ENCODE measurements at regions not wholly inside any gene's neighbourhood (a gene's known extent, or its start where the extent isn't known, plus 50 kb on each side); places are given as distances from the start of the nearest gene placed in this dataset.

DNA sequence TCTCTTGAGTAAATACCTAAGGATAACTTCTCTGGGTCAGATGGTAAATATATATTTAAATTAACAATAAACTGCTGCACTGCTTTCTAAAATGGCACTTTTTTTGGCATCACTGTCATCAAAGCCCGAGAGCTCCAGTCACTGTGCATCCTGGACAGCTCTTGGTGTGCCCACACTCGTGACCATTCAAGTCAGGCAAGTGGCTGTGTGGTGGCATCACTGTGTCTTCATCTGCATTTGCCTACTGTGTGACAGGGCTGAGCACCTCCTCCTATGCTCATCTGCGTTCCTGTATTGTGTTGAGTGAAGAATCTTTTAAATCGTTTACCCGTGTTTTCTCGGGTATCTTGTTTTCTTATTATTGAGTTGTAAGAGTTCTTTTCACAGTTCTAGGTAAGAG, 568.1 kb upstream of the SALL3 start:
- Mint-ChIP-seq H3K4me1 (peaks cover 13% of the 10 kb centered on the region), H3K36me3 (ENCODE audit: low read depth) (no peaks in the 10 kb centered on the region), H3K27me3 (peaks cover 3% of the 10 kb centered on the region), H3K4me3 (no peak overlapping the region), H3K27ac (no peak overlapping the region), H3K9me3 (no peaks in the 10 kb centered on the region)
- no peak for ATAC-seq (replicated peaks)

DNA sequence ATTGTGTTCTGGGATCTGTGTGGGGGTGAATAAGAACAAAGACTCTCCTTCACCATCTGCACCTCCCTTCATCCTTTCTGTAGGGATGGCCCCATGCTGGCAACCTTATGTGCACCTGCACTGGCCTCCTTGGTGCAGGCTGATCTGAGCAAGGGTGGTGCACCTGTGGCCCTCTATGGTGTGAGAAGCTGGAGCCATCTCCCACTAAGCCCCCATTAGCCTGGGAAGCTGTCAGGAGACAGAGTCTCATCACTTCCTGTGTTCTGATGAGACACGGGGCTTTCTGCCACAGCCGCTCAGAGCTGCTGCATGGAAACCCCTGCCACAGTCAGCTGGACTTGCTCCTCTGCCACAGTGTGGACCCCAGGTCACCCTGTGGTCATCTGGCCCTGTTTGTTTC, 565.3 kb upstream of the SALL3 start:
- H3K36me3 Mint-ChIP-seq (ENCODE audit: low read depth) = no peaks in the 10 kb centered on the region
- no peaks in the 10 kb centered on the region for H3K9me3 Mint-ChIP-seq
- H3K4me3 Mint-ChIP-seq = no peak overlapping the region
- H3K4me1 Mint-ChIP-seq = no peaks in the 10 kb centered on the region
- H3K27ac Mint-ChIP-seq = no peak overlapping the region
- no peak for ATAC-seq (replicated peaks)
- peaks cover 3% of the 10 kb centered on the region for H3K27me3 Mint-ChIP-seq

DNA sequence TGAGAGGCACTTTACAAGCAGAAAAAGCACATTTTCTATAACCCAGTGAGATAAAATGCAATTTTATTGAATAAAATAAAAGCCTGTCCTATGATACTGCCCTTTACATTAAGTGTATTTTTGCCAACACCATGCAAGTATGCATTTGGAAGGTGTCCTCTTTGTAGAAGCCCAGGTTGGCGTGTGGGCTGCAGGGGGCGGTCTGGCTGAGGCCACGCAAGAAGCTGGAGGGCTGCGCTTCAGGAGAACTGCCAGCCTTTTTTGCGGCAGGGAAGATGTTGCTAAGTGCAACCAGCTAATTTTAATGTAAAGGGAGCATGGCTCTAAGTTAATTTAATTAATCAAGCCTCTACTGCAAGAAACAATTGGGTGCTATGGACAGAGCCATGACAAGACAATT, 562.8 kb upstream of the SALL3 start:
- no peak overlapping the region for H3K27ac Mint-ChIP-seq
- H3K27me3 Mint-ChIP-seq = no peaks in the 10 kb centered on the region
- no peaks in the 10 kb centered on the region for H3K36me3 Mint-ChIP-seq (ENCODE audit: low read depth)
- H3K4me3 Mint-ChIP-seq = no peak overlapping the region
- no peaks in the 10 kb centered on the region for H3K9me3 Mint-ChIP-seq
- no peaks in the 10 kb centered on the region for H3K4me1 Mint-ChIP-seq
- no peak for ATAC-seq (replicated peaks)

DNA sequence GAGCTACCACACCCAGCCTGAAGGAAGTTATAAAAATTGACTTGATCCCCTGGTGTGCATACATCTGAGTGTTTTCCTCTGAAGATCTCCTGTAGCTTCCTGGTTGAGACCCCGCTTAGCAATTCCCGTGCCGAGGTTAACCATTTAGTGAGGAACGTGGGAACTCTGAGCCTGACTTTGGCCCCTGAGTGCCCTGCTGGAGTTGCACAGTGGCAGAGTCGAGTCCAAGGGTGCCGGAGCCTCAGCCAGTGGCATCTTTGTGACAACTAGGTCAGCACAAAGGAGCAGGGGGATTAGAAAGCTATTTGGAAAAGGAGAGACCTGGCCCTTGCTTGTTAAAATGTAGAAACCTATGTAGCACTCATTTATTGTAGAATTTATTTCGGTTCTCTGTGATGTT, 561.2 kb upstream of the SALL3 start:
- H3K4me3 Mint-ChIP-seq = no peak overlapping the region
- H3K27ac Mint-ChIP-seq = no peak overlapping the region
- H3K36me3 Mint-ChIP-seq (ENCODE audit: low read depth) = no peaks in the 10 kb centered on the region
- no peaks in the 10 kb centered on the region for H3K9me3 Mint-ChIP-seq
- H3K4me1 Mint-ChIP-seq = no peaks in the 10 kb centered on the region
- H3K27me3 Mint-ChIP-seq = no peaks in the 10 kb centered on the region
- no peak for ATAC-seq (replicated peaks)

DNA sequence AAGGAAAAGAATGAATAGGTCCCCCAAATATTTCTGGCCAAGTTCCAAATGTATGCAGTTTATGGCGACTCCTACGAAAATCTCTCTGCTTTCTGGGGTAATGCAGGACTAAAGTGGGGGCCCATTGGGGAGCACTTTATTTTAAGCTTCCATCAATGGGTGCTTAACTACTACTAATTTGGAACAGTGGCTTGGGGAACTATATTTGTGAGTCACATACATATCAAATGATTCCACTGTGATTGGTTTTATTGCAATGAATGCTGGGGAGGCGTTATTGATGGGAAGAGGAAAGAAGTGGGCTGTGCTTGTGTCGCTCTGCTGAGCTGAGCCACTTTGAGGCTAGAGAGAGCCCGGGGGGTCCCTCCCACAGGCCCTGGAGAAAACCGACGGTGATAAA, 560.4 kb upstream of the SALL3 start:
- H3K36me3 Mint-ChIP-seq (ENCODE audit: low read depth) = no peaks in the 10 kb centered on the region
- H3K27ac Mint-ChIP-seq = no peak overlapping the region
- no peaks in the 10 kb centered on the region for H3K4me1 Mint-ChIP-seq
- no peak overlapping the region for H3K4me3 Mint-ChIP-seq
- ATAC-seq (replicated peaks) = no peak
- no peaks in the 10 kb centered on the region for H3K9me3 Mint-ChIP-seq
- no peaks in the 10 kb centered on the region for H3K27me3 Mint-ChIP-seq

DNA sequence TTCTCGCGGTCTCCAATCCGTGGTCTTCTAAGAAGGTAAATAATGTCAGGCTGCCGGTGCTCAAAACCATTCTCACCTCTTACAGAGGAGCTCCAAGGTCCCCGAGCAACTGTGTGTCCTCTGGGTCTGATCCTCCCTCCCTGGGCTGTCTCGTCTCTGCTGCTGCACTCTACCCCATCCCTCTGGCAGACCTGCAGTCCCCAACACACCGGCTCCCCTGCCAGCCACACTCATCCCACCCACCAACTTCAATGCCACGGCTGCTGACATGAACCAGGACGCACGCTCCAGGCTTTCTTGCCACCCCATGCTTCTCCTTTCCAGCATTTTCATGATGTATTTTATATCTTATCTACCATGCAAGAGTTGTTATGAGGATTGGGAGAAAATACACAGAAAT, 559.5 kb upstream of the SALL3 start:
- Mint-ChIP-seq H3K4me1 (no peaks in the 10 kb centered on the region), H3K4me3 (no peak overlapping the region), H3K27me3 (peaks cover 5% of the 10 kb centered on the region), H3K36me3 (ENCODE audit: low read depth) (no peaks in the 10 kb centered on the region), H3K9me3 (no peaks in the 10 kb centered on the region), H3K27ac (no peak overlapping the region)
- no peak for ATAC-seq (replicated peaks)

DNA sequence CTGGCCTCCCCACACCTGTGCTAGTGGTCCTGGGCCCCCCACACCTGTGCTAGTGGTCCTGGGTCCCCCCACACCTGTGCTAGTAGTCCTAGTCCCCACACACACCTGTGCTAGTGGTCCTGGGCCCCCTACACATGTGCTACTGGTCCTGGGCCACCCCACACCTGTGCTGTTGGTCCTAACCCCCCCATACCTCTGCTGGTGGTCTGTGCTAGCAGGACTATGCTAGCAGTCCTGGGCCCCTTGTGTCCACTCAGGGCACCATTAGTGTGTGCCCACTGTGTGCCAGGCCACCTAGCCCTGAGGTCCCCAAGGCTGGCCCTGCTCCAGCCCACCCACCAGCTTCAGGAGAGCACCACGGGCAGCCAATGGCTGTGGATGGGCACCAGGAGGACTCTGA, 558.2 kb upstream of the SALL3 start:
- Mint-ChIP-seq H3K4me3 (no peak overlapping the region), H3K27ac (no peak overlapping the region), H3K4me1 (no peaks in the 10 kb centered on the region), H3K27me3 (peaks cover 5% of the 10 kb centered on the region), H3K9me3 (no peaks in the 10 kb centered on the region), H3K36me3 (ENCODE audit: low read depth) (no peaks in the 10 kb centered on the region)
- ATAC-seq (replicated peaks) = no peak

DNA sequence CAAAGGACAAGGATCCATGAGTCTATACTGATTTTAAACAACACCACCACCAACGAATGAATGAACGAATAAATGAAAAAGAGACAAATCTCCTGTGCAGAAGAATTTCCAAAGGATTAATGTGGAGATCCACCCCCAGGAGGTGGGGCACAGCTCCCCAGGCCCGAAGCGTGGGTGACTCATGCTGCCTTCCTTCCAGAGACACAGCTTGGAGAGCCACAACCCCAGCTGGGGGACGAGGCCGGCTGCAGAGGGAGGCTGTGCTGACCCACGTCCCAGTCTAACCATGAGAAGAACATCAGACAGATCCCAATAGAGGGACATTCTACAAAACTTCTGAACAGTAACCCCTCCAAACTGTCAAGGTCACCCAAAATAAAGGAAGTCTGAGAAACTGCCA, 557.3 kb upstream of the SALL3 start:
- Mint-ChIP-seq H3K36me3 (ENCODE audit: low read depth) (no peaks in the 10 kb centered on the region), H3K9me3 (no peaks in the 10 kb centered on the region), H3K27ac (no peak overlapping the region), H3K4me1 (no peaks in the 10 kb centered on the region), H3K4me3 (no peak overlapping the region), H3K27me3 (peaks cover 5% of the 10 kb centered on the region)
- no peak for ATAC-seq (replicated peaks)

DNA sequence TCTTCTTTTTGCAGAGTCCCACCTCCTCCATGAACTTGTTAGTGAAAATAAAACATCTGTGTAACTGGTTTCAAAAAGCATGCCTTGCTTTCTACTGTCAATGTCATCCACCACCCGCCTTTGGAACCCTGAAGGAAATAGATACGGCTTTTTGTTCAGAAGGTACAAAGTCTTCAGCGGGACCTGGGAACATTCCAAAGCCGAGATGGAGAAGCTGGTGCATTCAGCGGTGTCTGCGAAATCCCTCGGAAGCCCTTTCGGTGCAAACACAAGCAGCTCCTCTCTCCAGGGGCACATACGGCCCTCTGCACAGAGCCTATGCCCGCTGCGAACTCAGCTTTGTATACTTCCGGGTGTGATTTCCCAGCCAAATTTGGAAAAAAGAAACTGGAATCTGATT, 555.8 kb upstream of the SALL3 start:
- Mint-ChIP-seq H3K9me3 (no peaks in the 10 kb centered on the region), H3K27me3 (peaks cover 5% of the 10 kb centered on the region), H3K27ac (no peak overlapping the region), H3K4me3 (no peak overlapping the region), H3K36me3 (ENCODE audit: low read depth) (no peaks in the 10 kb centered on the region), H3K4me1 (no peaks in the 10 kb centered on the region)
- no peak for ATAC-seq (replicated peaks)

DNA sequence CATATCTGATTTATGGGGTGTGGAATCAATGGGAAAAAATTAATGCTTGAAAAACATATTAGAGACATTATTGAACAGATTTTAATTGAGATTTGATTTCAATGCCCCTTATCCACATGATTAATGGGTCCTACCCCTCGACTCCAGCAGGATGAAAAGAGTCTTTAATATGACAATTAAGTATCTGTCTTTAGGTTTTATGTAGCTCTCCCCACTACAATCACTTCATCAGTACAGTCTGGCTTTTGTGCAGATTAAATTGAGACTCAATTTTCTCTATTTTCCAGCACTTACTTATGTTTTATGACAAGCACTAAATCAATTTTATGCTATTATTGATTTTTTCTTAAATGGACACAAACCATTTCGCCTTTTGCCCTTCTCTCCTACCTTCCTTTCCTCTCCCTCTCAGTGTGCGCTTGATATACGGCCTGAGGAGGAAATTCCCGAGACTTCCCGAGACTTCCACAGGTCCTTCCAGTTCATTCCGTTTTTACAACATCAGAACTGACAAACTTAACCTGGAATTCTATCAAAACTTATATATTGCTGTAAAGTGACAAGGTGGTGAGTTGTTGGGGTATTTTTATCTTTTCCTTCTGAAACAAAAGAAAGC, 555.1 kb upstream of the SALL3 start:
- no peaks in the 10 kb centered on the region for H3K36me3 Mint-ChIP-seq (ENCODE audit: low read depth)
- no peak overlapping the region for H3K4me3 Mint-ChIP-seq
- no peak for ATAC-seq (replicated peaks)

DNA sequence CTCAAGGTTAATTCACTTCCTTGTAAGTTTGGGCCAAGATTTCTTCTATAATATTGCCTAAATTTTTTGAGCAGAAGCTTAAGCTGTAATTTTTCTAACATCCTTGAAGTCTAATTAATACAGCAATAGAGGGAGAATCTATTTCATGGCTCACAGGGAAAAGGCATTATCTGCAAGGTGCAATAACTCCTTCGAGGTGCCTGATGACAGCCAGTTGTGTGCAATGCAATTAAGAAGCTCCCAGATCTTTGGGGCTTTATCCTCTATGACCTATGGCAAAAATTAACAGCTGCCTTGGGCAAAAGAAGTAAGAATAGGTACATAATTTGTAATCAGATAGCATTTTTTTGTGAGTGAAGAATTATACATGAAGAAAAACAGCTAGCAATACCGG, 554.6 kb upstream of the SALL3 start:
- no peak overlapping the region for H3K4me3 Mint-ChIP-seq
- no peak for ATAC-seq (replicated peaks)

More for the DNA sequence above, 555.1 kb upstream of the SALL3 start:
- H3K27ac Mint-ChIP-seq = no peak overlapping the region
- no peaks in the 10 kb centered on the region for H3K9me3 Mint-ChIP-seq
- H3K4me1 Mint-ChIP-seq = no peaks in the 10 kb centered on the region
- peaks cover 5% of the 10 kb centered on the region for H3K27me3 Mint-ChIP-seq

DNA sequence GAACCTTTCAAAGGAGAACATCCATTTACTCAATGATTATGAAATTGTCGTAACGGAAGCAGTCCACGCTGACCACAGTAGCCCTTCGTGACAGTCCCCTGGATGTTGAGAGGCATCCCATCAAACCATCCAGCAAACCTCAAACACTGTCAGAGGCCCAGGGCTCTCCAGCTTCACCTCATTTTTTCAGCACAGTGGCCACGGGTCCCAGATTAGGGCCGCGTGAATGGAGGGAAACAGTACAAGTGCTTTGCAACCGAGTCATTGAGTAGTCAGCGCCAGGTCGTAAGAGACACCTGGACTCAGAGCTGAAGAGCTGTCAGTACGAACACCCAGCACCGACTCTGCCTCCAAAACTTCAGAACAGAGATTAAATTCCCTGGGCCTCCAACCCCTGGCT, 552.5 kb upstream of the SALL3 start:
- no peaks in the 10 kb centered on the region for H3K4me1 Mint-ChIP-seq
- ATAC-seq (replicated peaks) = no peak
- no peaks in the 10 kb centered on the region for H3K9me3 Mint-ChIP-seq
- peaks cover 5% of the 10 kb centered on the region for H3K27me3 Mint-ChIP-seq
- H3K27ac Mint-ChIP-seq = no peak overlapping the region
- no peak overlapping the region for H3K4me3 Mint-ChIP-seq
- no peaks in the 10 kb centered on the region for H3K36me3 Mint-ChIP-seq (ENCODE audit: low read depth)

More for the DNA sequence above, 554.6 kb upstream of the SALL3 start:
- Mint-ChIP-seq H3K27me3 (peaks cover 5% of the 10 kb centered on the region), H3K27ac (no peak overlapping the region), H3K9me3 (no peaks in the 10 kb centered on the region), H3K36me3 (ENCODE audit: low read depth) (no peaks in the 10 kb centered on the region), H3K4me1 (no peaks in the 10 kb centered on the region)

DNA sequence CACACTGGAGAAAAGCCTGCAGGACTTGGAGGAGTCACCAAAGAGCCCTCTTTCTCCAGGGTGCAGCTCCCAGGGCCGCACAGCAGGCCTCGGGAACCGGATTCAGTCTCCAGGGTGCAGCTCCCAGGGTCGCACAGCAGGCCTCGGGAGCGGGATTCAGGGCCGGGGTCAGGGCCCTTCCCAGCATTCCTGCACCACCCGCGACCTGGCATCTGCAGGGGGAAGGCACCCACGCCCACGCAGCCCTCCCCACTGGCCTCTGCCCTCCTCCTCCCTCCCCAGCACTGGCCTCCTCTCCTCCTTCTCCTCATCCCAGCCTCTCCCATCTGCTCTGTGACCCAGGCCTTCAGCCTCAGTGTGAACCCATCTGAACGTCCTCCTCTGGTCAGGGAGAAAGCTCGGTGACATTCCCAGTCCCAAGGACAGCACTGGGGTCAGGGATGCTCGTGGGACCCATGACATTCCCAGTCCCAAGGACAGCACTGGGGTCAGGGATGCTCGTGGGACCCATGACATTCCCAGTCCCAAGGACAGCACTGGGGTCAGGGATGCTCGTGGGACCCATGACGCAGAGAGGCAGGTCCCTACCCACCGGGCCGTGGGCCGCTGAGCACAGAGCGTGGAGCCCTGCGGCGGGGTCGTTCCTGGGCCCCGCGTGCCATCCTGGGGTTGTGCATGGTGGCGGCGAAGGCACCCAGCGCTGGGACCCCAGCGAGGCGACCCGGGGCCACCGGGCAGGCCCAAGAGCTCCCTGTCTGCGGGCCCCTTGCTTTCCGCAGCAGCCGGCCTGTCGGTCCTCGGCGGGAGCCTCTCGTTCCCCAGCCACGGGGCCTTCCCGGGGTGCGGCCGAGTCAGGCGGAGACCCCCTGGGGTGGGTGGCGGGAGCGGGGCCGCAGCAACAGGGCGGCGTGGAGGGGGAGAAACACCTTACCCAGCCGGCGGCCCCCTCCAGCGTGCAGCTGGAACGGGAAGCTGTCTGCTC, 550.2 kb upstream of the SALL3 start:
- H3K27ac Mint-ChIP-seq = no peak overlapping the region
- H3K4me1 Mint-ChIP-seq = no peaks in the 10 kb centered on the region
- peaks cover 3% of the 10 kb centered on the region for H3K9me3 Mint-ChIP-seq
- no peak overlapping the region for H3K4me3 Mint-ChIP-seq
- H3K27me3 Mint-ChIP-seq = peaks cover 4% of the 10 kb centered on the region
- no peak for ATAC-seq (replicated peaks)
- H3K36me3 Mint-ChIP-seq (ENCODE audit: low read depth) = no peaks in the 10 kb centered on the region

DNA sequence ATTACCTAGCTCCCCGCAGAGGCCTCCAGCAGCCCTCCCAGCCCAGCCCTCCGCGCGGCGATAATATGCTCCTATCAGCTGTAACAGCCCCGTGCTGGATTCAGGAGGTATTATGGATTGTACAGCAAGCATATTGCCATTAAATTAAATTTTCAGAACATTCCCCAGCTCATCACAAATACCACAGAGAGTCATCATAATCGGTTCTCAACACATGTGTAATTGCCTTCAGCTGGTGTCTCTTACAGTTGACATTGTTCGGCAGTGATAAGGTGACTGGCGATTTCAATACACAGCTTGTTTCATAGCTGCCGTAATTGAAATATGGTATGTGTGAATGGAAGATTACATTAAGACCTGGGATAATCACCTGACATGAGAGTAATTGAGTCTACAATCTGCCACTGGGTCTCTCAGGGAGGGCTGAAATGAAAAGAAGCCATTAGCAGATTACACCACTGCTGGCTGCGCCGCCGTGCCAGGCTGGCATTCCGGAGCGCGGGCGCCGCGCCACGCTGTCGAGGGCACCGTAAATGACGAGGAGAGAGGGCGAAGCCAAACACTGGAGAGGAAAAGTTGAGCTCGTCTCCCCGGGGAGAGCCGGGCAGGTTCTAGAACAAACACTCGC, 549.4 kb upstream of the SALL3 start:
- H3K4me3 Mint-ChIP-seq = no peak overlapping the region
- H3K27ac Mint-ChIP-seq = no peak overlapping the region
- H3K4me1 Mint-ChIP-seq = no peaks in the 10 kb centered on the region
- no peaks in the 10 kb centered on the region for H3K27me3 Mint-ChIP-seq
- H3K36me3 Mint-ChIP-seq (ENCODE audit: low read depth) = no peaks in the 10 kb centered on the region
- H3K9me3 Mint-ChIP-seq = peaks cover 3% of the 10 kb centered on the region
- no peak for ATAC-seq (replicated peaks)

DNA sequence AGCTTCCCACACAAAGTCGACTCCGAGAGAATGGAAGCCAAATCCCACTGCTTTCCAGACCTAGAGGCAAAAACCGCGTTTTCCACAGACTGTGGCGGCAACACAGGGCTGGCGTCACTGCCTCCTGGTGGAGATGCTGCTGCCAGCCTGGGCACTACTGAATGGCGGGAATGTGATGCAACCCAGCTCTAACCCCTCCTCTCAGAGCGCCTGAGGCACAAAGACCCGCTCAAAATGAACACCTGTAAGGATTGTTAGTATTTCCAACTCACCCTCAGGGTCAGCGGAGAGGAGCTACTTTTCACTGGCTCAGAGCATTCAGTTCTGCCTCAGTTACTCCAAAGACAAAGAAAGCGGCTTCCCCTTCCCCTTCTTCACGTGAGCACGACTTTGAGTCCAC, 548.0 kb upstream of the SALL3 start:
- no peaks in the 10 kb centered on the region for H3K4me1 Mint-ChIP-seq
- no peak overlapping the region for H3K4me3 Mint-ChIP-seq
- H3K36me3 Mint-ChIP-seq (ENCODE audit: low read depth) = no peaks in the 10 kb centered on the region
- no peaks in the 10 kb centered on the region for H3K27me3 Mint-ChIP-seq
- H3K27ac Mint-ChIP-seq = no peak overlapping the region
- peaks cover 3% of the 10 kb centered on the region for H3K9me3 Mint-ChIP-seq
- no peak for ATAC-seq (replicated peaks)

Data from activated T-helper 17 cell treated with anti-CD3 and anti-CD28 coated beads, Interleukin-2, amount 50 U/mL, for 72 hours (primary cell).